Esophagus (tissue), 2 donors: ENCODE measurements at regions not wholly inside any gene's neighbourhood (a gene's known extent, or its start where the extent isn't known, plus 50 kb on each side); places are given as distances from the start of the nearest gene placed in this dataset.

Experiments
- H3K27ac ChIP-seq, 2 donors: one replicate each; pipeline ENCODE4 v1.5.1; 2013; ENCODE audit warnings: low read depth in 2 of 2, mild to moderate bottlenecking in 2 of 2, inconsistent platforms in 1 of 2, low read length in 1 of 2, moderate library complexity in 1 of 2
- H3K27me3 ChIP-seq, 2 donors: one replicate each; pipeline ENCODE4 v1.6.1; 2013; ENCODE audit warnings: low read length in 2 of 2, control low read depth in 1 of 2, mild to moderate bottlenecking in 1 of 2; ENCODE audit not compliant: insufficient read depth in 2 of 2, control insufficient read depth in 1 of 2
- H3K36me3 ChIP-seq, 2 donors: one replicate each; pipeline ENCODE4 v1.6.1; 2013; ENCODE audit warnings: low read length in 1 of 2; ENCODE audit not compliant: control insufficient read depth in 2 of 2, insufficient read depth in 2 of 2
- H3K4me1 ChIP-seq, 2 donors: one replicate each; pipeline ENCODE4 v1.6.1; 2013; ENCODE audit warnings: low read length in 1 of 2; ENCODE audit not compliant: control insufficient read depth in 2 of 2, insufficient read depth in 2 of 2
- H3K4me3 ChIP-seq, 2 donors: one replicate each; pipeline ENCODE4 v1.5.1; 2013; ENCODE audit warnings: low read length in 2 of 2, mild to moderate bottlenecking in 2 of 2, low read depth in 1 of 2, moderate library complexity in 1 of 2
- H3K9me3 ChIP-seq, 2 donors: one replicate each; pipeline ENCODE4 v1.6.1; 2013; ENCODE audit warnings: mild to moderate bottlenecking in 2 of 2, low read depth in 1 of 2, low read length in 1 of 2, moderate library complexity in 1 of 2; ENCODE audit not compliant: control insufficient read depth in 2 of 2, insufficient read depth in 1 of 2
- WGBS, 2 donors: extraction: QIAGEN DNeasy Blood & Tissue Kit; methylation state at CpG; one replicate each; pipeline ENCODE4 v1.1.7; 2013; 5-methylcytosine and 5-hydroxymethylcytosine counted together
- donor health status: healthy with polysubstance abuse.
- donor health status: Bipolar disorder and iron deficiency.

- Histone ChIP-seq H3K27ac (no peak overlapping the region), H3K4me1 (no peaks in the 10 kb centered on the region), H3K36me3 (no peaks in the 10 kb centered on the region), H3K4me3 (no peak overlapping the region), H3K9me3 (peaks cover 0 to 4% of the 10 kb centered on the region in 2 donors), H3K27me3 (no peaks in the 10 kb centered on the region)
- 81 to 82% methylated on average over 14 to 16 of the region's 16 CpGs for WGBS, 2 donors
These were observed 89.8 kb downstream of the ENGASE start for GRCh38 chr17:79164408-79164807.

- no peaks in the 10 kb centered on the region for H3K36me3 ChIP-seq
- no peak overlapping the region for H3K4me3 ChIP-seq
- WGBS, 2 donors, result 74 to 75% methylated on average over 12 of the region's 12 CpGs
- H3K9me3 ChIP-seq, result no peaks in the 10 kb centered on the region
- H3K27me3 ChIP-seq, result no peaks in the 10 kb centered on the region
- H3K27ac ChIP-seq, result no peak overlapping the region
- no peaks in the 10 kb centered on the region for H3K4me1 ChIP-seq
These were observed 88.4 kb downstream of the ENGASE start for GRCh38 chr17:79163071-79163470.

GRCh38 chr17:79162012-79162963 is 87.7 kb downstream of the ENGASE start:
- Histone ChIP-seq H3K27me3 (no peaks in the 10 kb centered on the region), H3K27ac (no peak overlapping the region), H3K4me1 (no peaks in the 10 kb centered on the region), H3K4me3 (no peak overlapping the region), H3K9me3 (no peaks in the 10 kb centered on the region), H3K36me3 (no peaks in the 10 kb centered on the region)
- 51 to 60% methylated on average over 26 of the region's 26 CpGs for WGBS, 2 donors

GRCh38 chr17:79160980-79161636 is 86.5 kb downstream of the ENGASE start:
- Histone ChIP-seq H3K36me3 (no peaks in the 10 kb centered on the region), H3K27ac (no peak overlapping the region), H3K4me3 (no peak overlapping the region), H3K4me1 (no peaks in the 10 kb centered on the region), H3K9me3 (no peaks in the 10 kb centered on the region), H3K27me3 (no peaks in the 10 kb centered on the region)
- 41 to 46% methylated on average over 14 of the region's 14 CpGs for WGBS, 2 donors

GRCh38 chr17:79159926-79160325 is 85.3 kb downstream of the ENGASE start:
- Histone ChIP-seq H3K9me3 (no peaks in the 10 kb centered on the region), H3K36me3 (no peaks in the 10 kb centered on the region), H3K4me1 (no peaks in the 10 kb centered on the region), H3K27ac (no peak overlapping the region), H3K4me3 (no peak overlapping the region), H3K27me3 (no peaks in the 10 kb centered on the region)
- 51 to 56% methylated on average over 13 of the region's 13 CpGs for WGBS, 2 donors

- 68 to 69% methylated on average over 6 of the region's 6 CpGs for WGBS, 2 donors
These were observed 84.8 kb downstream of the ENGASE start for GRCh38 chr17:79159471-79159870.

GRCh38 chr17:79156463-79157095 is 82.0 kb downstream of the ENGASE start:
- Histone ChIP-seq H3K4me1 (no peaks in the 10 kb centered on the region), H3K36me3 (no peaks in the 10 kb centered on the region), H3K4me3 (no peak overlapping the region), H3K9me3 (no peaks in the 10 kb centered on the region), H3K27me3 (no peaks in the 10 kb centered on the region), H3K27ac (no peak overlapping the region)
- 75% methylated on average over 19 of the region's 19 CpGs for WGBS, 2 donors

More at GRCh38 chr17:79159471-79159870, 84.8 kb downstream of the ENGASE start:
- H3K27me3 ChIP-seq, result no peaks in the 10 kb centered on the region
- no peaks in the 10 kb centered on the region for H3K9me3 ChIP-seq
- H3K4me3 ChIP-seq, result no peak overlapping the region
- no peaks in the 10 kb centered on the region for H3K36me3 ChIP-seq
- H3K27ac ChIP-seq, result no peak overlapping the region
- no peaks in the 10 kb centered on the region for H3K4me1 ChIP-seq

- Histone ChIP-seq H3K4me1 (no peaks in the 10 kb centered on the region), H3K4me3 (no peak overlapping the region), H3K27ac (no peak overlapping the region), H3K9me3 (no peaks in the 10 kb centered on the region), H3K27me3 (no peaks in the 10 kb centered on the region), H3K36me3 (no peaks in the 10 kb centered on the region)
- WGBS, 2 donors, result 75 to 77% methylated on average over 11 to 12 of the region's 12 CpGs
These were observed 81.1 kb downstream of the ENGASE start for GRCh38 chr17:79155701-79156100.

- Histone ChIP-seq H3K36me3 (no peaks in the 10 kb centered on the region), H3K27ac (no peak overlapping the region), H3K4me1 (no peaks in the 10 kb centered on the region), H3K4me3 (no peak overlapping the region), H3K9me3 (no peaks in the 10 kb centered on the region), H3K27me3 (no peaks in the 10 kb centered on the region)
- WGBS, 2 donors, result 56 to 61% methylated on average over 29 to 31 of the region's 31 CpGs
These were observed 80.4 kb downstream of the ENGASE start for GRCh38 chr17:79154951-79155585.
